ENCODE measurements at regions not wholly inside any gene's neighbourhood (a gene's known extent, or its start where the extent isn't known, plus 50 kb on each side); places are given as distances from the start of the nearest gene placed in this dataset.
"Not testable (repeated sequence)": the region's sequence is repeated elsewhere in the genome, so short reads cannot be mapped to it uniquely, and the experiment has no call there.

GRCh38 chr1:146322893-146323292, 94.1 kb upstream of the NOTCH2NLA start:
- FAIRE-seq; H3K79me2 ChIP-seq (ENCODE audit: control insufficient read depth, insufficient read depth, low read length); BruUV-seq (replicated peaks); POLR2A ChIA-PET; CTCF ChIA-PET; H3K27me3 ChIP-seq (ENCODE audit: control insufficient read depth in 2 of 2, insufficient read depth in 2 of 2, low read length in 2 of 2); H3K9me3 ChIP-seq (replicated peaks; ENCODE audit: control insufficient read depth, insufficient read depth, low read length); H2AFZ ChIP-seq (ENCODE audit: low read depth, low read length); H3K4me3 ChIP-seq (replicated peaks in 1 of 3; ENCODE audit: insufficient read depth in 1 of 3, low read depth in 1 of 3, low read length in 3 of 3); intact Hi-C loops (cut with micrococcal nuclease); H3K4me1 ChIP-seq (ENCODE audit: control insufficient read depth, extremely low read depth, insufficient read depth, low read length); H3K27ac ChIP-seq (ENCODE audit: insufficient read depth, low read depth, low read length); H3K9ac ChIP-seq (replicated peaks; ENCODE audit: extremely low read depth, insufficient read depth, low read length); H3K36me3 ChIP-seq (ENCODE audit: control insufficient read depth in 2 of 2, extremely low read depth in 1 of 2, insufficient read depth in 2 of 2, low read length in 2 of 2); H4K20me1 ChIP-seq (replicated peaks; ENCODE audit: control insufficient read depth, extremely low read depth, insufficient read depth, low read length); DNase-seq (ENCODE audit: low read depth, low spot score); H3K4me2 ChIP-seq (ENCODE audit: insufficient read depth, low read length); H3K9me1 ChIP-seq (replicated peaks; ENCODE audit: control insufficient read depth, extremely low read depth, insufficient read depth, low read length); dilution Hi-C loops (cut with MboI; ENCODE audit: extremely low pct_ligation_motif_present, low sequenced_read_pairs): not testable (repeated sequence)

GRCh38 chr1:146318715-146319114, 89.9 kb upstream of the NOTCH2NLA start:
- intact Hi-C loops (cut with micrococcal nuclease); DNase-seq (ENCODE audit: low read depth, low spot score); H3K4me1 ChIP-seq (ENCODE audit: control insufficient read depth, extremely low read depth, insufficient read depth, low read length); H4K20me1 ChIP-seq (replicated peaks; ENCODE audit: control insufficient read depth, extremely low read depth, insufficient read depth, low read length); dilution Hi-C loops (cut with MboI; ENCODE audit: extremely low pct_ligation_motif_present, low sequenced_read_pairs); H3K36me3 ChIP-seq (ENCODE audit: control insufficient read depth in 2 of 2, extremely low read depth in 1 of 2, insufficient read depth in 2 of 2, low read length in 2 of 2); CTCF ChIA-PET; H3K9me3 ChIP-seq (replicated peaks; ENCODE audit: control insufficient read depth, insufficient read depth, low read length); H3K4me3 ChIP-seq (replicated peaks in 1 of 3; ENCODE audit: insufficient read depth in 1 of 3, low read depth in 1 of 3, low read length in 3 of 3); H2AFZ ChIP-seq (ENCODE audit: low read depth, low read length); H3K27me3 ChIP-seq (ENCODE audit: control insufficient read depth in 2 of 2, insufficient read depth in 2 of 2, low read length in 2 of 2); H3K9ac ChIP-seq (replicated peaks; ENCODE audit: extremely low read depth, insufficient read depth, low read length); H3K27ac ChIP-seq (ENCODE audit: insufficient read depth, low read depth, low read length); H3K79me2 ChIP-seq (ENCODE audit: control insufficient read depth, insufficient read depth, low read length); H3K9me1 ChIP-seq (replicated peaks; ENCODE audit: control insufficient read depth, extremely low read depth, insufficient read depth, low read length); POLR2A ChIA-PET; BruUV-seq (replicated peaks); H3K4me2 ChIP-seq (ENCODE audit: insufficient read depth, low read length); FAIRE-seq: not testable (repeated sequence)

GRCh38 chr1:146317785-146318184, 89.0 kb upstream of the NOTCH2NLA start:
- H3K4me2 ChIP-seq (ENCODE audit: insufficient read depth, low read length); H3K27me3 ChIP-seq (ENCODE audit: control insufficient read depth in 2 of 2, insufficient read depth in 2 of 2, low read length in 2 of 2); H2AFZ ChIP-seq (ENCODE audit: low read depth, low read length); H3K27ac ChIP-seq (ENCODE audit: insufficient read depth, low read depth, low read length); BruUV-seq (replicated peaks); H3K9ac ChIP-seq (replicated peaks; ENCODE audit: extremely low read depth, insufficient read depth, low read length); H3K9me1 ChIP-seq (replicated peaks; ENCODE audit: control insufficient read depth, extremely low read depth, insufficient read depth, low read length); H3K4me1 ChIP-seq (ENCODE audit: control insufficient read depth, extremely low read depth, insufficient read depth, low read length); H3K9me3 ChIP-seq (replicated peaks; ENCODE audit: control insufficient read depth, insufficient read depth, low read length); H3K4me3 ChIP-seq (replicated peaks in 1 of 3; ENCODE audit: insufficient read depth in 1 of 3, low read depth in 1 of 3, low read length in 3 of 3); DNase-seq (ENCODE audit: low read depth, low spot score); POLR2A ChIA-PET; FAIRE-seq; CTCF ChIA-PET; dilution Hi-C loops (cut with MboI; ENCODE audit: extremely low pct_ligation_motif_present, low sequenced_read_pairs); H3K79me2 ChIP-seq (ENCODE audit: control insufficient read depth, insufficient read depth, low read length); H3K36me3 ChIP-seq (ENCODE audit: control insufficient read depth in 2 of 2, extremely low read depth in 1 of 2, insufficient read depth in 2 of 2, low read length in 2 of 2); intact Hi-C loops (cut with micrococcal nuclease); H4K20me1 ChIP-seq (replicated peaks; ENCODE audit: control insufficient read depth, extremely low read depth, insufficient read depth, low read length): not testable (repeated sequence)

- H3K9me1 ChIP-seq (replicated peaks; ENCODE audit: control insufficient read depth, extremely low read depth, insufficient read depth, low read length); H3K79me2 ChIP-seq (ENCODE audit: control insufficient read depth, insufficient read depth, low read length); BruUV-seq (replicated peaks); FAIRE-seq; H4K20me1 ChIP-seq (replicated peaks; ENCODE audit: control insufficient read depth, extremely low read depth, insufficient read depth, low read length); POLR2A ChIA-PET; H3K4me1 ChIP-seq (ENCODE audit: control insufficient read depth, extremely low read depth, insufficient read depth, low read length); H3K36me3 ChIP-seq (ENCODE audit: control insufficient read depth in 2 of 2, extremely low read depth in 1 of 2, insufficient read depth in 2 of 2, low read length in 2 of 2); H3K9ac ChIP-seq (replicated peaks; ENCODE audit: extremely low read depth, insufficient read depth, low read length); CTCF ChIA-PET; H3K9me3 ChIP-seq (replicated peaks; ENCODE audit: control insufficient read depth, insufficient read depth, low read length); DNase-seq (ENCODE audit: low read depth, low spot score); H2AFZ ChIP-seq (ENCODE audit: low read depth, low read length); H3K4me3 ChIP-seq (replicated peaks in 1 of 3; ENCODE audit: insufficient read depth in 1 of 3, low read depth in 1 of 3, low read length in 3 of 3); H3K4me2 ChIP-seq (ENCODE audit: insufficient read depth, low read length); H3K27ac ChIP-seq (ENCODE audit: insufficient read depth, low read depth, low read length); intact Hi-C loops (cut with micrococcal nuclease); dilution Hi-C loops (cut with MboI; ENCODE audit: extremely low pct_ligation_motif_present, low sequenced_read_pairs); H3K27me3 ChIP-seq (ENCODE audit: control insufficient read depth in 2 of 2, insufficient read depth in 2 of 2, low read length in 2 of 2): not testable (repeated sequence)
Observed at GRCh38 chr1:146314449-146315246, 85.8 kb upstream of the NOTCH2NLA start.
